ENCODE measurements at regions not wholly inside any gene's neighbourhood (a gene's known extent, or its start where the extent isn't known, plus 50 kb on each side); places are given as distances from the start of the nearest gene placed in this dataset.
"Not testable (repeated sequence)": the region's sequence is repeated elsewhere in the genome, so short reads cannot be mapped to it uniquely, and the experiment has no call there.

- not testable (repeated sequence) for DNase-seq (ENCODE audit: low spot score)
Observed at GRCh38 chr20:47842950-47843349, 57.7 kb upstream of the SULF2 start.

GRCh38 chr20:47842004-47842403 lies 56.7 kb upstream of the SULF2 start:
- DNase-seq (ENCODE audit: low spot score): not testable (repeated sequence)

- DNase-seq (ENCODE audit: low spot score): not testable (repeated sequence)
Observed at GRCh38 chr20:47836256-47836817, 51.1 kb upstream of the SULF2 start.

All from COLO829 (cell line).